GM12864 (cell line): ENCODE measurements at regions not wholly inside any gene's neighbourhood (a gene's known extent, or its start where the extent isn't known, plus 50 kb on each side); places are given as distances from the start of the nearest gene placed in this dataset.
A peak's percentile ranks its signal among the peaks of the same experiment; 100 is the strongest.

ENCODE experiments used
- DNase-seq: peaks from one replicate; pipeline ENCODE4 v3.0.0-alpha.2; 2011; ENCODE audit warnings: low read depth
- H3K4me3 ChIP-seq: 2 replicates; pipeline ENCODE4 v1.5.1; 2011; ENCODE audit warnings: mild to moderate bottlenecking, low read depth, low read length, control low read depth
- TF ChIP-seq, protein P1 (sequence below): IDR thresholded peaks from 2 replicates; pipeline ENCODE4 v1.5.1; 2011; ENCODE audit warnings: low read depth, mild to moderate bottlenecking, moderate library complexity, low read length, control low read depth, inconsistent platforms; ENCODE audit errors: missing control alignments

- H3K4me3 ChIP-seq, result no peak overlapping the region
- no peak for DNase-seq
- TF ChIP-seq, protein P1, sequence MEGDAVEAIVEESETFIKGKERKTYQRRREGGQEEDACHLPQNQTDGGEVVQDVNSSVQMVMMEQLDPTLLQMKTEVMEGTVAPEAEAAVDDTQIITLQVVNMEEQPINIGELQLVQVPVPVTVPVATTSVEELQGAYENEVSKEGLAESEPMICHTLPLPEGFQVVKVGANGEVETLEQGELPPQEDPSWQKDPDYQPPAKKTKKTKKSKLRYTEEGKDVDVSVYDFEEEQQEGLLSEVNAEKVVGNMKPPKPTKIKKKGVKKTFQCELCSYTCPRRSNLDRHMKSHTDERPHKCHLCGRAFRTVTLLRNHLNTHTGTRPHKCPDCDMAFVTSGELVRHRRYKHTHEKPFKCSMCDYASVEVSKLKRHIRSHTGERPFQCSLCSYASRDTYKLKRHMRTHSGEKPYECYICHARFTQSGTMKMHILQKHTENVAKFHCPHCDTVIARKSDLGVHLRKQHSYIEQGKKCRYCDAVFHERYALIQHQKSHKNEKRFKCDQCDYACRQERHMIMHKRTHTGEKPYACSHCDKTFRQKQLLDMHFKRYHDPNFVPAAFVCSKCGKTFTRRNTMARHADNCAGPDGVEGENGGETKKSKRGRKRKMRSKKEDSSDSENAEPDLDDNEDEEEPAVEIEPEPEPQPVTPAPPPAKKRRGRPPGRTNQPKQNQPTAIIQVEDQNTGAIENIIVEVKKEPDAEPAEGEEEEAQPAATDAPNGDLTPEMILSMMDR, result peak; percentile 84
Observed at GRCh38 chr1:175887981-175888428, 144.6 kb upstream of the TNR start.

DNA sequence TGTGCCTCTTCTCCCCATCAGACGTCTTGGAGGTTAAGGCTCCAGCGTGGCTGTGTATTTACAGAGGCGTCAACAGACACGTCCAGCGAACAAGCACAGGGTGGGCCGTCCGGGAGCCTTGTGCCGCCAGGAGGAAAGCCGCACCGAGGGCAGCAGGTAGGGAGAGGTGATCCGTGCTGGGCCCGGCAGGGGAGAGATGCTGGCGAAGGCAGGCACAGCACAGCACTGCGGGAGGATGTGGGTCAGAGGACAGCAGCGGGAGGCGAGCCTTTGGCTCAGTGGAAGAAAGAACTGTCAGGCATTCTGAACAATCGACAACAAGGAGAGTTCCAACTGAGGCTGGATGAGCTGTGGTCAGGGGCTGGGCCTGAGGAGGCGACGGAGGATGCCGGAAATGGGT is 144.1 kb upstream of the TNR start:
- no peak for DNase-seq
- H3K4me3 ChIP-seq, result no peak overlapping the region
- TF ChIP-seq, protein P1, result no peak

- TF ChIP-seq, protein P1, result no peak
- DNase-seq, result no peak
Observed at GRCh38 chr1:175885326-175885725, 141.9 kb upstream of the TNR start.

GRCh38 chr1:175884369-175884768 is 141.0 kb upstream of the TNR start:
- no peak overlapping the region for H3K4me3 ChIP-seq
- no peak for DNase-seq
- TF ChIP-seq, protein P1, result no peak

More at GRCh38 chr1:175885326-175885725, 141.9 kb upstream of the TNR start:
- H3K4me3 ChIP-seq, result no peak overlapping the region

GRCh38 chr1:175882192-175882591 is 138.8 kb upstream of the TNR start:
- no peak overlapping the region for H3K4me3 ChIP-seq
- no peak for DNase-seq
- TF ChIP-seq, protein P1, result no peak

GRCh38 chr1:175881246-175881976 is 138.0 kb upstream of the TNR start:
- TF ChIP-seq, protein P1, result no peak
- DNase-seq, result no peak

DNA sequence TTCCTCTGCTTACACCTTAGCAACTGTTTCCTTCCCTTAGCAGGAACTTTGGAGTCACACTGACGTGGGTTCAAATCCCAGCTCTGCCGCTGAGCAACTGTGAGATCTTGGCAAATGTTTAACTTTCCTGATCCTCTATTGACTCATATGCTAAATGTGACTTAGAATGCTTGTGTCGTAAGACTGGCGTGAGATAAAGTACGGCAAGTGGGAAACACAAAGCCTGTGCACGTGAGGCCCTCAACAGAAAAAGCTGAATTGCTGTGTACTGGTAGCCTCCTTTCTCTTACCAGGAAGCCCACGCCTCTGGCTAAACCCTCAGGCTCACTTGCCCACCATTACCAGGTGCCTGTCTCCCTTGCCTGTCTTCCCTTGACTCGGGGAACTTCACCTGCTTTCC is 135.4 kb upstream of the TNR start:
- TF ChIP-seq, protein P1, result no peak
- H3K4me3 ChIP-seq, result no peak overlapping the region
- DNase-seq, result no peak

More at GRCh38 chr1:175881246-175881976, 138.0 kb upstream of the TNR start:
- no peak overlapping the region for H3K4me3 ChIP-seq
